Uterus (tissue), 3 donors: ENCODE measurements at regions not wholly inside any gene's neighbourhood (a gene's known extent, or its start where the extent isn't known, plus 50 kb on each side); places are given as distances from the start of the nearest gene placed in this dataset.
A peak's percentile ranks its signal among the peaks of the same experiment; 100 is the strongest.

Source experiments
- DNase-seq, 2 donors: peaks; one replicate each; pipeline ENCODE4 v3.0.0-alpha.2; 2019 to 2020
- H3K27ac ChIP-seq, 2 donors: fragments of 200-600 bp; sonication (generic); 1 replicate in 1 of 2; 2 replicates in 1 of 2; pipeline ENCODE4 v1.5.1; 2016 to 2018
- H3K27me3 ChIP-seq, 2 donors: fragments of 200-600 bp; sonication (generic); one replicate each; pipeline ENCODE4 v1.5.1; 2018 to 2019; ENCODE audit warnings: control low read depth in 1 of 2
- H3K36me3 ChIP-seq, 2 donors: fragments of 200-600 bp; sonication (generic); one replicate each; pipeline ENCODE4 v1.5.1; 2019; ENCODE audit warnings: control low read depth in 1 of 2
- H3K4me1 ChIP-seq, 2 donors: fragments of 200-600 bp; sonication (generic); one replicate each; pipeline ENCODE4 v1.5.1; 2018 to 2019; ENCODE audit warnings: control low read depth in 1 of 2
- H3K4me3 ChIP-seq, 2 donors: fragments of 200-600 bp; sonication (generic); 1 replicate in 1 of 2; 2 replicates in 1 of 2; pipeline ENCODE4 v1.5.1; 2018 to 2019; ENCODE audit warnings: mild to moderate bottlenecking in 1 of 2
- H3K9me3 ChIP-seq, 2 donors: fragments of 200-600 bp; sonication (generic); one replicate each; pipeline ENCODE4 v1.5.1; 2019; ENCODE audit warnings: control low read depth in 1 of 2
- CTCF ChIP-seq, 4 experiments: fragments of 200-600 bp in 2 of 4; fragments of 450-650 bp in 2 of 4; sonication (generic) in 2 of 4; IDR thresholded peaks; one replicate each; pipeline ENCODE4 v1.5.1; 2016 to 2019; ENCODE audit warnings: antibody characterized with exemption in 4 of 4, mild to moderate bottlenecking in 2 of 4, moderate library complexity in 1 of 4
- POLR2A ChIP-seq, 2 donors: fragments of 450-650 bp; IDR thresholded peaks; one replicate each; pipeline ENCODE4 v1.6.1; 2016; ENCODE audit warnings: antibody characterized with exemption in 2 of 2, mild to moderate bottlenecking in 1 of 2, moderate library complexity in 1 of 2
- intact Hi-C: fragments of 100-400 bp; cut with DNase I; formaldehyde crosslinking; loops from one replicate; pipeline ENCODE4 v1.15.1; 2023; ENCODE audit warnings: low total_unique reads
- donor health status: DM: yes; HTN: yes; CAD: no.

DNA sequence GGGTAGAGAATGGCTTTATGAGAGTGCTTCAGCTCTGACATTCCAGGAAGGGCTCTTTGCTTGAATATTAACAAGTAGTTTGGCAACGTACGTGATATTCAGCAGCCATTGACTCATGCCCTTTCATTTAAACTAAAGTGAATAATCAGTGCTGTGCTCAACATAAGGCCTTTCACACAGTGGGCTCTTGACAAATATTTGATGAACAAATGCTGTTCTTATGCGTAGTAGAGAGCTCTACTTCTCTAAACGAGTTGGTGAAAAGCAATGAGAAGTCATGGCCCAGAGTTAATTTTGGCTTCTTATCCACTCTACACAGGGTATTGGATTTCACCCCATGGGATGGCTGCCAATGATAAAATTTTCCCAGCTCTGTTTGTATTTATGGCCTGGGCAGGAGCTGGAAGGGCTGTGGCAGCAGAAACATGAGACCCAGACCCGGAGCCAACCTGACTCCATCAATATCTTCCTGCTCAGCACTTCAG is 338.9 kb downstream of the CCDC85A start:
- intact Hi-C loops, result no loop called here
- Histone ChIP-seq H3K27ac (no peak overlapping the region), H3K4me3 (no peak overlapping the region), H3K36me3 (no peaks in the 10 kb centered on the region), H3K4me1 (no peaks in the 10 kb centered on the region), H3K27me3 (no peaks in the 10 kb centered on the region), H3K9me3 (no peaks in the 10 kb centered on the region)
- DNase-seq, result no peak
- TF ChIP-seq POLR2A (IDR thresholded peaks at IDR 0.05) (no peak), CTCF (IDR thresholded peaks at IDR 0.05) (no peak)

- Histone ChIP-seq H3K4me1 (no peaks in the 10 kb centered on the region), H3K27me3 (no peaks in the 10 kb centered on the region), H3K4me3 (no peak overlapping the region), H3K36me3 (no peaks in the 10 kb centered on the region), H3K9me3 (no peaks in the 10 kb centered on the region), H3K27ac (no peak overlapping the region)
- intact Hi-C loops, result no loop called here
- no peak for TF ChIP-seq POLR2A (IDR thresholded peaks at IDR 0.05)
- TF ChIP-seq CTCF (IDR thresholded peaks at IDR 0.05), result no peak
- no peak for DNase-seq
Measured at GRCh38 chr2:56523816-56524215, 340.0 kb downstream of the CCDC85A start.

GRCh38 chr2:56531668-56532420 is 348.1 kb downstream of the CCDC85A start:
- H3K36me3 ChIP-seq, result no peaks in the 10 kb centered on the region

GRCh38 chr2:56534321-56534720 is 350.5 kb downstream of the CCDC85A start:
- no peaks in the 10 kb centered on the region for H3K9me3 ChIP-seq
- TF ChIP-seq CTCF (IDR thresholded peaks at IDR 0.05) (no peak), POLR2A (IDR thresholded peaks at IDR 0.05) (no peak)
- no peak for DNase-seq
- H3K4me1 ChIP-seq, result no peaks in the 10 kb centered on the region
- H3K27ac ChIP-seq, result no peak overlapping the region
- H3K27me3 ChIP-seq, result no peaks in the 10 kb centered on the region
- H3K36me3 ChIP-seq, result no peaks in the 10 kb centered on the region
- intact Hi-C loops, result no loop called here
- no peak overlapping the region for H3K4me3 ChIP-seq

More at GRCh38 chr2:56531668-56532420, 348.1 kb downstream of the CCDC85A start:
- intact Hi-C loops, result no loop called here
- Histone ChIP-seq H3K4me1 (no peaks in the 10 kb centered on the region), H3K27me3 (no peaks in the 10 kb centered on the region), H3K27ac (no peak overlapping the region), H3K4me3 (no peak overlapping the region), H3K9me3 (no peaks in the 10 kb centered on the region)
- no peak for DNase-seq
- TF ChIP-seq CTCF (IDR thresholded peaks at IDR 0.05) (no peak), POLR2A (IDR thresholded peaks at IDR 0.05) (no peak)

DNA sequence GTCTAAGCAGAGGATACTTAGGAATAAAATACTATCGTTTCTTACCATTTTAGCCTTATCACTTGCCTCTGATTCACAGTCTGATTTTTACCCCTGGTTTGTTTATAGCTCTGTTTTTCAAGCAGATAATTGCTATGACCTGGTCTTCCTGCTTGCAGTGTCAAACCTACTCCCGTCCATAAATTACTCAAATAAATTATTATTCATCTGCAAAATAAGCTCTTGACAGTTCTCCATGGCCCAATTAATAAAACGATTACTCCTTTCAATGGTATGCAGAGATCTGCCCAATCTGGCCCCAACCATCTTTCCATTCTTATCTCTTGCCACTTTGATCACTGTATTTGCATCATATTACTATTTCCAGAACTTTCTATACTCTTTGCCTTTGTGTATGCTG is 354.0 kb downstream of the CCDC85A start:
- H3K4me3 ChIP-seq, result no peak overlapping the region
- H3K27me3 ChIP-seq, result no peaks in the 10 kb centered on the region
- peak overlapping the region in 1 of 2 donors; percentile 21 for H3K27ac ChIP-seq
- H3K36me3 ChIP-seq, result no peaks in the 10 kb centered on the region
- no peak for TF ChIP-seq POLR2A (IDR thresholded peaks at IDR 0.05)
- no peak for TF ChIP-seq CTCF (IDR thresholded peaks at IDR 0.05)
- H3K4me1 ChIP-seq, result no peaks in the 10 kb centered on the region
- intact Hi-C loops, result no loop called here
- H3K9me3 ChIP-seq, result no peaks in the 10 kb centered on the region
- DNase-seq, result no peak
